ENCODE measurements at regions not wholly inside any gene's neighbourhood (a gene's known extent, or its start where the extent isn't known, plus 50 kb on each side); places are given as distances from the start of the nearest gene placed in this dataset.

GRCh38 chr1:67522793-67523192, 92.6 kb upstream of the SERBP1 start:
- Histone ChIP-seq H3K9me2 (ENCODE audit: insufficient read depth) (no peaks in the 10 kb centered on the region), H3K9ac (ENCODE audit: low read length) (no peak overlapping the region), H3K27ac (ENCODE audit: low read depth, low read length) (no peak overlapping the region), H2AFZ (ENCODE audit: low read depth, low read length, poor library complexity, severe bottlenecking) (no peak overlapping the region), H3K79me2 (ENCODE audit: insufficient read depth, low read length) (no peaks in the 10 kb centered on the region), H3K27me3 (ENCODE audit: insufficient read depth, low read length) (no peaks in the 10 kb centered on the region), H4K20me1 (ENCODE audit: insufficient read depth) (no peaks in the 10 kb centered on the region), H3K36me3 (ENCODE audit: control insufficient read depth in 1 of 2, insufficient read depth in 2 of 2, low read length in 2 of 2) (no peaks in the 10 kb centered on the region), H3K4me1 (ENCODE audit: control insufficient read depth in 1 of 2, insufficient read depth in 2 of 2, low read length in 2 of 2) (peaks cover 0 to 7% of the 10 kb centered on the region in 2 experiments; a peak in 1 of 4 replicates), H3K9me3 (ENCODE audit: control insufficient read depth in 1 of 2, insufficient read depth in 1 of 2, low read depth in 1 of 2, low read length in 2 of 2) (peaks cover 0 to 5% of the 10 kb centered on the region in 2 experiments; a peak in 1 of 4 replicates), H3K4me2 (ENCODE audit: low read length) (no peak overlapping the region), H3K4me3 (replicated peaks in 1 of 2; ENCODE audit: low read depth in 1 of 2, low read length in 2 of 2) (no peak overlapping the region)
- DNase-seq (ENCODE audit: low read depth, low spot score) (no peak), ATAC-seq (no peak)
- TF ChIP-seq YY1 (IDR thresholded peaks at IDR 0.05; ENCODE audit: extremely low read depth, insufficient replicate concordance, low read depth, low read length) (no peak), ZNF274 (IDR thresholded peaks at IDR 0.05; ENCODE audit: low read depth, low read length) (no peak), MAX (IDR thresholded peaks at IDR 0.05) (no peak), ZFX (IDR thresholded peaks at IDR 0.05) (no peak), SP1 (IDR thresholded peaks at IDR 0.05; ENCODE audit: low read depth) (no peak)
- ChIA-PET RAD21 (ENCODE audit: low non-redundant PET in 1 of 2, low total read pairs in 2 of 2, uncharacterized antibody in 2 of 2, unreplicated experiment in 2 of 2) (no interaction called here), POLR2A (interaction anchor here (1.2 kb wide), 1 partner anchor 18 kb away, joined by 3 read pairs; no protein-coding TSS in a partner anchor), CTCF (interaction anchor here (0.7 to 1.4 kb wide), 3 partner anchors 18 to 310 kb away, joined by 3 to 4 read pairs (median 4); no protein-coding TSS in a partner anchor)
- intact Hi-C loops (cut with micrococcal nuclease): no loop called here
- BruUV-seq (replicated peaks): no TSS peak

GRCh38 chr1:67524143-67525052, 94.2 kb upstream of the SERBP1 start:
- H3K79me2 ChIP-seq (ENCODE audit: insufficient read depth, low read length): no peaks in the 10 kb centered on the region
- no peaks in the 10 kb centered on the region for H3K36me3 ChIP-seq (ENCODE audit: control insufficient read depth in 1 of 2, insufficient read depth in 2 of 2, low read length in 2 of 2)
- no peaks in the 10 kb centered on the region for H4K20me1 ChIP-seq (ENCODE audit: insufficient read depth)
- no peak overlapping the region for H3K27ac ChIP-seq (ENCODE audit: low read depth, low read length)
- no TSS peak for BruUV-seq (replicated peaks)
- ATAC-seq (peak; percentile 83), DNase-seq (ENCODE audit: low read depth, low spot score) (peak; percentile 10)
- peaks cover 0 to 7% of the 10 kb centered on the region in 2 experiments; a peak in 1 of 4 replicates for H3K4me1 ChIP-seq (ENCODE audit: control insufficient read depth in 1 of 2, insufficient read depth in 2 of 2, low read length in 2 of 2)
- H2AFZ ChIP-seq (ENCODE audit: low read depth, low read length, poor library complexity, severe bottlenecking): peak overlapping the region; percentile 74
- H3K9me3 ChIP-seq (ENCODE audit: control insufficient read depth in 1 of 2, insufficient read depth in 1 of 2, low read depth in 1 of 2, low read length in 2 of 2): no peaks in the 10 kb centered on the region
- TF ChIP-seq CTCF (IDR thresholded peaks at IDR 0.05 in 2 of 3, conservative IDR thresholded peaks at IDR 0.05 in 1 of 3; ENCODE audit: borderline replicate concordance in 1 of 3, insufficient read depth in 1 of 3, low read depth in 2 of 3, low read length in 2 of 3): peak; percentile 36 to 57 (median 53); a peak in 5 of 6 replicates
- TF ChIP-seq ZFX (IDR thresholded peaks at IDR 0.05): no peak
- no peak for TF ChIP-seq YY1 (IDR thresholded peaks at IDR 0.05; ENCODE audit: extremely low read depth, insufficient replicate concordance, low read depth, low read length)
- no peak for TF ChIP-seq MAX (IDR thresholded peaks at IDR 0.05)
- peak; percentile 50 for TF ChIP-seq RAD21 (IDR thresholded peaks at IDR 0.05; ENCODE audit: low read depth)
- no peak for TF ChIP-seq SRF (IDR thresholded peaks at IDR 0.05; ENCODE audit: low read depth)
- intact Hi-C loops (cut with micrococcal nuclease): no loop called here
- POLR2A ChIA-PET: interaction anchor here (1.0 kb wide), 1 partner anchor 236 kb away, joined by 4 read pairs; no protein-coding TSS in a partner anchor
- no peak overlapping the region for H3K4me2 ChIP-seq (ENCODE audit: low read length)
- H3K4me3 ChIP-seq (replicated peaks in 1 of 2; ENCODE audit: low read depth in 1 of 2, low read length in 2 of 2): no peak overlapping the region
- no peaks in the 10 kb centered on the region for H3K27me3 ChIP-seq (ENCODE audit: insufficient read depth, low read length)
- RAD21 ChIA-PET (ENCODE audit: low non-redundant PET in 1 of 2, low total read pairs in 2 of 2, uncharacterized antibody in 2 of 2, unreplicated experiment in 2 of 2): interaction anchor here in 1 of 2 experiments (1.5 kb wide), 1 partner anchor 236 kb away, joined by 5 read pairs; no protein-coding TSS in a partner anchor
- no peaks in the 10 kb centered on the region for H3K9me2 ChIP-seq (ENCODE audit: insufficient read depth)
- CTCF ChIA-PET: interaction anchor here (1.0 to 2.0 kb wide), 18 partner anchors 8 to 918 kb away, joined by 3 to 22 read pairs (median 5); no protein-coding TSS in a partner anchor
- no peak overlapping the region for H3K9ac ChIP-seq (ENCODE audit: low read length)
